ENCODE measurements at regions not wholly inside any gene's neighbourhood (a gene's known extent, or its start where the extent isn't known, plus 50 kb on each side); places are given as distances from the start of the nearest gene placed in this dataset.

GRCh38 chr5:88663793-88664216, 219.2 kb downstream of the MEF2C start:
- ATAC-seq (ENCODE audit: low read depth) = no peak
- H3K4me1 ChIP-seq (ENCODE audit: control insufficient read depth, insufficient read depth, low read length) = peaks cover 2% of the 10 kb centered on the region; the same call in 1 of the 2 replicates
- dilution Hi-C loops (cut with HindIII; ENCODE audit: low sequenced_read_pairs, unreplicated experiment) = no loop called here
- H3K36me3 ChIP-seq (ENCODE audit: control insufficient read depth, insufficient read depth, low read length) = no peaks in the 10 kb centered on the region
- H2AFZ ChIP-seq (replicated peaks; ENCODE audit: low read length, poor library complexity) = no peak overlapping the region
- no peak overlapping the region for H2BK120ac ChIP-seq (ENCODE audit: low read depth, low read length)
- no peak overlapping the region for H4K5ac ChIP-seq (ENCODE audit: low read depth, low read length)
- H2AK9ac ChIP-seq (replicated peaks; ENCODE audit: low read depth, low read length, poor library complexity) = no peak overlapping the region
- TF ChIP-seq USF2 (IDR thresholded peaks at IDR 0.05; ENCODE audit: low read depth, low read length) = no peak
- TF ChIP-seq RFX5 (IDR thresholded peaks at IDR 0.05; ENCODE audit: low read depth, low read length) = no peak
- TF ChIP-seq MAFK (IDR thresholded peaks at IDR 0.05; ENCODE audit: low read depth, low read length) = no peak
- TF ChIP-seq CHD1 (IDR thresholded peaks at IDR 0.05; ENCODE audit: low read depth, low read length) = no peak
- TF ChIP-seq ELK1 (IDR thresholded peaks at IDR 0.05; ENCODE audit: borderline replicate concordance, low read depth, low read length) = no peak
- TF ChIP-seq RAD21 (IDR thresholded peaks at IDR 0.05; ENCODE audit: low read length) = no peak
- no peak for TF ChIP-seq CTCF (conservative IDR thresholded peaks at IDR 0.05; ENCODE audit: low read depth, low read length)
- TF ChIP-seq POLR2A (IDR thresholded peaks at IDR 0.05; ENCODE audit: low read depth, low read length) = no peak
- TF ChIP-seq MAZ (IDR thresholded peaks at IDR 0.05; ENCODE audit: borderline replicate concordance, low read depth, low read length) = no peak
- no peak for TF ChIP-seq BHLHE40 (IDR thresholded peaks at IDR 0.05; ENCODE audit: low read depth, low read length)
- no peak for TF ChIP-seq MXI1 (IDR thresholded peaks at IDR 0.05; ENCODE audit: borderline replicate concordance, low read depth, low read length)
- TF ChIP-seq NFE2L2 (IDR thresholded peaks at IDR 0.05; ENCODE audit: low read depth, low read length) = no peak
- no peak for TF ChIP-seq RCOR1 (IDR thresholded peaks at IDR 0.05; ENCODE audit: insufficient replicate concordance, low read length)
- no peak for TF ChIP-seq CEBPB (IDR thresholded peaks at IDR 0.05; ENCODE audit: low read depth, low read length)
- TF ChIP-seq SMC3 (IDR thresholded peaks at IDR 0.05; ENCODE audit: low read depth, low read length) = no peak
- no peak for TF ChIP-seq FOS (IDR thresholded peaks at IDR 0.05; ENCODE audit: low read depth, low read length)
- H3K18ac ChIP-seq (ENCODE audit: low read depth, low read length) = no peak overlapping the region
- H2AK5ac ChIP-seq (ENCODE audit: low read depth, low read length) = no peak overlapping the region
- H3K27ac ChIP-seq (ENCODE audit: insufficient read depth, low read length) = no peak overlapping the region
- no peak overlapping the region for H4K91ac ChIP-seq (ENCODE audit: insufficient read depth, low read depth, low read length)
- no peaks in the 10 kb centered on the region for H3K9me1 ChIP-seq (ENCODE audit: insufficient read depth, low read length)
- no peak overlapping the region for H4K8ac ChIP-seq (ENCODE audit: low read depth in 2 of 2, low read length in 2 of 2)
- H2BK5ac ChIP-seq (ENCODE audit: low read depth, low read length, poor library complexity, severe bottlenecking) = no peak overlapping the region
- in situ Hi-C loops (cut with MboI; ENCODE audit: low sequenced_read_pairs) = no loop called here
- POLR2A ChIA-PET (ENCODE audit: unreplicated experiment) = no interaction called here
- 0 out of 2 replicates have a peak, but pooled peaks cover 3% of the 10 kb centered on the region for H3K9me3 ChIP-seq (ENCODE audit: control insufficient read depth, insufficient read depth, low read length)
- no peak overlapping the region for H3K9ac ChIP-seq (ENCODE audit: low read depth, low read length)
- intact Hi-C loops (cut with micrococcal nuclease) = loop anchor here (5.0 kb wide), 1 partner anchor 402 kb away; no protein-coding TSS in a partner anchor
- no peak overlapping the region for H3K56ac ChIP-seq (ENCODE audit: extremely low read depth, insufficient read depth, low read length)
- H3K14ac ChIP-seq (replicated peaks; ENCODE audit: low read depth, low read length) = no peak overlapping the region
- no peak overlapping the region for H3K4me3 ChIP-seq (ENCODE audit: insufficient read depth, low read depth, low read length)
- CTCF ChIA-PET = no interaction called here
- WGBS, 2 experiments (ENCODE audit: extremely low coverage in 2 of 2, insufficient read length in 1 of 2) = 0% methylated on average over 1 of the region's 7 CpGs; no CpG with 5 or more reads in 1 of the 2 experiments
- H2BK20ac ChIP-seq (ENCODE audit: low read depth, low read length) = no peak overlapping the region
- H3K79me1 ChIP-seq (ENCODE audit: low read depth in 1 of 2, low read length in 2 of 2) = no peaks in the 10 kb centered on the region
- H4K20me1 ChIP-seq (ENCODE audit: insufficient read depth, low read length) = no peaks in the 10 kb centered on the region
- BruUV-seq (replicated peaks) = no TSS peak
- no peak overlapping the region for H2BK15ac ChIP-seq (ENCODE audit: low read depth, low read length)
- no peak for DNase-seq
- no peak overlapping the region for H3K23ac ChIP-seq (ENCODE audit: low read depth, low read length)
- H3K4ac ChIP-seq (ENCODE audit: low read depth, low read length) = no peak overlapping the region
- no peak overlapping the region for H3K4me2 ChIP-seq (ENCODE audit: low read depth, low read length)
- peaks cover 65% of the 10 kb centered on the region for H3K27me3 ChIP-seq (ENCODE audit: control insufficient read depth, insufficient read depth, low read length)

Data from IMR-90 (cell line).